Suprapubic skin (tissue), 4 donors: ENCODE measurements at regions not wholly inside any gene's neighbourhood (a gene's known extent, or its start where the extent isn't known, plus 50 kb on each side); places are given as distances from the start of the nearest gene placed in this dataset.
"Not testable (repeated sequence)": the region's sequence is repeated elsewhere in the genome, so short reads cannot be mapped to it uniquely, and the experiment has no call there.

ENCODE experiments used
- DNase-seq, 2 donors: peaks; one replicate each; pipeline ENCODE4 v3.0.0-alpha.2; 2019; ENCODE audit warnings: low spot score in 2 of 2
- H3K27ac ChIP-seq: fragments of 200-600 bp; sonication (generic); one replicate; pipeline ENCODE4 v1.5.1; 2019
- H3K27me3 ChIP-seq: fragments of 200-600 bp; sonication (generic); one replicate; pipeline ENCODE4 v1.5.1; 2019
- H3K36me3 ChIP-seq: fragments of 200-600 bp; sonication (generic); one replicate; pipeline ENCODE4 v1.5.1; 2019
- H3K4me1 ChIP-seq: fragments of 200-600 bp; sonication (generic); one replicate; pipeline ENCODE4 v1.5.1; 2019
- H3K4me3 ChIP-seq: fragments of 200-600 bp; sonication (generic); one replicate; pipeline ENCODE4 v1.5.1; 2019; ENCODE audit warnings: mild to moderate bottlenecking
- H3K9me3 ChIP-seq: fragments of 200-600 bp; sonication (generic); one replicate; pipeline ENCODE4 v1.5.1; 2019
- EP300 ChIP-seq: sonication (generic); formaldehyde crosslinking; IDR thresholded peaks from one replicate; pipeline ENCODE4 v1.6.1; 2017; ENCODE audit warnings: antibody characterized with exemption
- POLR2A ChIP-seq, 2 donors: fragments of 450-650 bp; IDR thresholded peaks; one replicate each; pipeline ENCODE4 v1.6.1; 2017; ENCODE audit warnings: antibody characterized with exemption in 2 of 2, mild to moderate bottlenecking in 2 of 2, moderate library complexity in 2 of 2
- POLR2AphosphoS5 ChIP-seq, 3 donors: sonication (generic); formaldehyde crosslinking; IDR thresholded peaks; one replicate each; pipeline ENCODE4 v1.6.1; 2017; ENCODE audit warnings: antibody characterized with exemption in 3 of 3
- WGBS: methylation state at CpG from one replicate; pipeline ENCODE4 v1.1.5; 2018; 5-methylcytosine and 5-hydroxymethylcytosine counted together
- TF ChIP-seq, protein P1 (sequence below), 2 donors: fragments of 200-600 bp in 1 of 2; fragments of 450-650 bp in 1 of 2; sonication (generic) in 1 of 2; IDR thresholded peaks; one replicate each; pipeline ENCODE4 v1.5.1; 2016 to 2019; ENCODE audit warnings: antibody characterized with exemption in 2 of 2, mild to moderate bottlenecking in 1 of 2, moderate library complexity in 1 of 2

DNA sequence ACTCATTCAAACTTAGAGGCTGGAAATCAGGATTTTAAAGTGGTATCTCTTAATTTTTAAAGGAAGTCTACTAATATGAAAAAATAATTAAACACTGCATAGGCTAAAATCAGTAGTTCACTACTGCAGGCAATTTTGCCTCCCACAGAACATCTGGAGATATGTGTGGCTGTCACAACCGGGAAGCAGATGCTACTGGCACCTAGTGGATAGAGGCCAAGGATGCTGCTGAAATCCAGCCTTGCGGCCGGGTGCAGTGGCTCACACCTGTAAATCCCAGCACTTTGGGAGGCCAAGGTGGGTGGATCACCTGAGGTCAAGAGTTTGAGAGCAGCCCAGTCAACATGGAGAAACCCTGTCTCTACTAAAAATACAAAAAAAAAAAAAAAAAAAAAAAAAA lies 473.9 kb downstream of the XYLT1 start:
- TF ChIP-seq, protein P1, sequence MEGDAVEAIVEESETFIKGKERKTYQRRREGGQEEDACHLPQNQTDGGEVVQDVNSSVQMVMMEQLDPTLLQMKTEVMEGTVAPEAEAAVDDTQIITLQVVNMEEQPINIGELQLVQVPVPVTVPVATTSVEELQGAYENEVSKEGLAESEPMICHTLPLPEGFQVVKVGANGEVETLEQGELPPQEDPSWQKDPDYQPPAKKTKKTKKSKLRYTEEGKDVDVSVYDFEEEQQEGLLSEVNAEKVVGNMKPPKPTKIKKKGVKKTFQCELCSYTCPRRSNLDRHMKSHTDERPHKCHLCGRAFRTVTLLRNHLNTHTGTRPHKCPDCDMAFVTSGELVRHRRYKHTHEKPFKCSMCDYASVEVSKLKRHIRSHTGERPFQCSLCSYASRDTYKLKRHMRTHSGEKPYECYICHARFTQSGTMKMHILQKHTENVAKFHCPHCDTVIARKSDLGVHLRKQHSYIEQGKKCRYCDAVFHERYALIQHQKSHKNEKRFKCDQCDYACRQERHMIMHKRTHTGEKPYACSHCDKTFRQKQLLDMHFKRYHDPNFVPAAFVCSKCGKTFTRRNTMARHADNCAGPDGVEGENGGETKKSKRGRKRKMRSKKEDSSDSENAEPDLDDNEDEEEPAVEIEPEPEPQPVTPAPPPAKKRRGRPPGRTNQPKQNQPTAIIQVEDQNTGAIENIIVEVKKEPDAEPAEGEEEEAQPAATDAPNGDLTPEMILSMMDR (IDR thresholded peaks at IDR 0.05), result no peak
- no peak overlapping the region for H3K4me3 ChIP-seq
- no peak overlapping the region for H3K27ac ChIP-seq
- WGBS, result 70% methylated on average over 3 of the region's 3 CpGs
- no peaks in the 10 kb centered on the region for H3K36me3 ChIP-seq
- no peak for DNase-seq
- peaks cover 16% of the 10 kb centered on the region for H3K27me3 ChIP-seq
- H3K4me1 ChIP-seq, result no peaks in the 10 kb centered on the region
- H3K9me3 ChIP-seq, result no peaks in the 10 kb centered on the region

DNA sequence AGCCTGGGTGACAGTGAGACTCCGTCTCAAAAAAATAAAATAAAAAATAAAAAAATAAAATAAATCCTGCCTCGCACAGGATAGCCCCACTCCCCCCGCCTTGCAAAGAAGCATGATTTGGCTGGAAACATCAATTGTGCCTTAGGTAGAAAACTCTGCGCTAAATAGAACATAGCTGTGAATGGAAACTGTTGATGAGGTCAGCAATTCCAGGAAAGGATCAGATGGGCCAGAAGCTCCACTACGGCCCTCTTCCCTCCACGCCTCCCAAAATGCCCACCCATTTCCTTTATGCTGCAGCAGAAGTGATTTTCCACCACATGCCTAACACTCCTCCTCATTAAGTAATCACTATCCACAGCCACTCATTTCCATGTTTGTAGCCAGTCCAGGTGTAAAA lies 473.4 kb downstream of the XYLT1 start:
- peaks cover 13% of the 10 kb centered on the region for H3K27me3 ChIP-seq
- no peaks in the 10 kb centered on the region for H3K4me1 ChIP-seq
- no peaks in the 10 kb centered on the region for H3K9me3 ChIP-seq
- no peak overlapping the region for H3K27ac ChIP-seq
- TF ChIP-seq, protein P1 (IDR thresholded peaks at IDR 0.05), result no peak
- TF ChIP-seq EP300 (no peak), POLR2A (IDR thresholded peaks at IDR 0.05) (no peak), POLR2AphosphoS5 (IDR thresholded peaks at IDR 0.05) (no peak)
- H3K4me3 ChIP-seq, result no peak overlapping the region
- H3K36me3 ChIP-seq, result no peaks in the 10 kb centered on the region
- WGBS, result 75% methylated on average over 6 of the region's 6 CpGs
- DNase-seq, result no peak

DNA sequence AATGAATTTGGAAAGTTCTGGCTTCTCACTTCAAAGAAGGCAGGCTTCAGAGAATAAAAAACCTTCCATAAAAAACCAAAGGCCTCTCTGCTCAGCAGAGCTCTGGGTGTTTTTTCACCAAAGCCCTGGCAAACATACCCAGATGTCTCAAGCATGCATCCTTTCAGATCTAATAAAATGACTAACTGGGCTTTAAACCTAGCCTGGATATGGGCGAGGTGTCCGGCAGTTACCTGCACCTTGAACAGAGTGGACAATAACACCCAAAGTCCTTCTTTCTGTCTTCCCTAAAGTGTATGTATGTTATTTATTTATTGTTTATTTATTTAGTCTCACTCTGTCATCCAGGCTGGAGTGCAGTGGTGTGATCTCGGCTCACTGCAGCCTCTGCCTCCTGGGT lies 469.3 kb downstream of the XYLT1 start:
- Histone ChIP-seq H3K27ac (no peak overlapping the region), H3K36me3 (no peaks in the 10 kb centered on the region), H3K9me3 (no peaks in the 10 kb centered on the region), H3K27me3 (peaks cover 4% of the 10 kb centered on the region), H3K4me3 (no peak overlapping the region), H3K4me1 (no peaks in the 10 kb centered on the region)
- WGBS, result 81% methylated on average over 3 of the region's 3 CpGs
- TF ChIP-seq EP300 (no peak), POLR2AphosphoS5 (IDR thresholded peaks at IDR 0.05) (no peak), POLR2A (IDR thresholded peaks at IDR 0.05) (no peak)
- TF ChIP-seq, protein P1 (IDR thresholded peaks at IDR 0.05), result no peak
- no peak for DNase-seq

DNA sequence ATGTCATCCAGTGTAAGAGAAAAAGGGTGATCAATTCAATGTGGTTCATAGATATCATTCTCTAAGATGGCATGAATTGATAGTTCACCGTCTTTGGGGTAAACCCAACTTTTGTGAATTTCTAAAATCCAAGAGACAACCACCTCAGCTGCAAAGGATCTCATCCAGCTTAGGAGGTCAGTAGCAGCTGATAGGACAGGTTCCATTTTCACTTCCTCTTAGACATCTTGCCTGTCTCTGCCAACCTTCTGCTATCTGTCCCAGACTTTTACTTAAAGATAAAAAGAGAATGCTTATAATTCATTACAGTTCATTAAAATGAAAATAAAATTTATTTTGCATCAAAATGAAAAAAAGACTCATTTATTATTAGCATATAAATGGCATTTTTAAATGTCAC lies 468.2 kb downstream of the XYLT1 start:
- no peaks in the 10 kb centered on the region for H3K27me3 ChIP-seq
- no peaks in the 10 kb centered on the region for H3K4me1 ChIP-seq
- DNase-seq, result no peak
- H3K36me3 ChIP-seq, result no peaks in the 10 kb centered on the region
- H3K9me3 ChIP-seq, result no peaks in the 10 kb centered on the region
- H3K4me3 ChIP-seq, result no peak overlapping the region
- TF ChIP-seq POLR2AphosphoS5 (IDR thresholded peaks at IDR 0.05), result no peak
- no peak for TF ChIP-seq EP300
- TF ChIP-seq POLR2A (IDR thresholded peaks at IDR 0.05), result no peak
- TF ChIP-seq, protein P1 (IDR thresholded peaks at IDR 0.05), result no peak
- 94% methylated on average over 1 of the region's 1 CpG for WGBS
- no peak overlapping the region for H3K27ac ChIP-seq

DNA sequence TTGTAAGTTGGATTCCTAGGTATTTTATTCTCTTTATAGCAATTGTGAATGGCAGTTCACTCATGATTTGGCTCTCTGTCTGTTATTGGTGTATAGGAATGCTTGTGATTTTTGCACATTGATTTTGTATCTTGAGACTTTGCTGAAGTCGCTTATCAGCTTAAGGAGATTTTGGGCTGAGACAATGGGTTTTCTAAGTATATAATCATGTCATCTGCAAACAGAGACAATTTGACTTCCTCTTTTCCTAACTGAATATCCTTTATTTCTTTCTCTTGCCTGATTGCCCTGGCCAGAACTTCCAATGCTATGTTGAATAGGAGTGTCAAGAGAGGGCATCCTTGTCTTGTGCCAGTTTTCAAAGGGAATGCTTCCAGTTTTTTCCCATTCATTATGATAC lies 464.8 kb downstream of the XYLT1 start:
- H3K27ac ChIP-seq, H3K36me3 ChIP-seq, H3K4me3 ChIP-seq, DNase-seq, H3K4me1 ChIP-seq, H3K9me3 ChIP-seq: not testable (repeated sequence)
- WGBS, result 94% methylated on average over 1 of the region's 1 CpG
- H3K27me3 ChIP-seq, result peaks cover 11% of the 10 kb centered on the region

DNA sequence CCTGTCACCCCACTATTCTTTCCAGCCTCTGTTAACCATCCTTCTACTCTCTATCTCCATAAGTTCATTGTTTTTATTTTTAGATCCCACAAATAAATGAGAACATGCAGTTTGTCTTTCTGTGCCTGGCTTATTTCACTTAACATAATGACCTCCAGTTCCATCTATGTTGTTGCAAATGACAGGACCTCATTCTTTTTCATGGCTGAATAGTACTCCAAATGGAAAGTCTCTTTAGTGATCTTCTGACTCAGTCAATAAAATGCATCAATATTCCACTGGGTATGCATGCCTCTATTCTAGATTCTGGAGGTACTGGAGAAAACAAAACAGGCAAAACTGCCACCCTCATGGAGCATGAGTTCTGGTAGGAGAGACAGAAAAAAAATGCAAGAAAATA lies 459.0 kb downstream of the XYLT1 start:
- Histone ChIP-seq H3K27me3 (peaks cover 18% of the 10 kb centered on the region), H3K27ac (no peak overlapping the region), H3K4me1 (no peaks in the 10 kb centered on the region), H3K36me3 (no peaks in the 10 kb centered on the region), H3K4me3 (no peak overlapping the region), H3K9me3 (no peaks in the 10 kb centered on the region)
- DNase-seq, result no peak
- no peak for TF ChIP-seq POLR2A (IDR thresholded peaks at IDR 0.05)
- TF ChIP-seq, protein P1 (IDR thresholded peaks at IDR 0.05), result no peak
- TF ChIP-seq POLR2AphosphoS5 (IDR thresholded peaks at IDR 0.05), result no peak
- TF ChIP-seq EP300, result no peak
